ENCODE measurements at regions not wholly inside any gene's neighbourhood (a gene's known extent, or its start where the extent isn't known, plus 50 kb on each side); places are given as distances from the start of the nearest gene placed in this dataset.

- no peak for TF ChIP-seq EZH2 (IDR thresholded peaks at IDR 0.05; ENCODE audit: borderline replicate concordance, low read depth, low read length, severe bottlenecking)
- TF ChIP-seq POLR2A (IDR thresholded peaks at IDR 0.05; ENCODE audit: low read depth, low read length) = no peak
- no peak for TF ChIP-seq CTCF (IDR thresholded peaks at IDR 0.05; ENCODE audit: extremely low read depth in 1 of 2, insufficient read depth in 1 of 2, low read depth in 1 of 2, low read length in 2 of 2)
- no peak for TF ChIP-seq GATA2 (IDR thresholded peaks at IDR 0.05; ENCODE audit: insufficient read depth, insufficient read length, low read depth, low read length)
- TF ChIP-seq POLR2AphosphoS5 (IDR thresholded peaks at IDR 0.05; ENCODE audit: insufficient read depth, low read depth, low read length) = no peak
- TF ChIP-seq JUN (IDR thresholded peaks at IDR 0.05; ENCODE audit: borderline replicate concordance, insufficient read depth, insufficient read length, low read depth) = no peak
Measured at GRCh38 chr1:232452736-232453440, 177.0 kb downstream of the SIPA1L2 start.

All from endothelial cell of umbilical vein (primary cell).